IPS-20b (cell line): ENCODE measurements at regions not wholly inside any gene's neighbourhood (a gene's known extent, or its start where the extent isn't known, plus 50 kb on each side); places are given as distances from the start of the nearest gene placed in this dataset.
"Not testable (repeated sequence)": the region's sequence is repeated elsewhere in the genome, so short reads cannot be mapped to it uniquely, and the experiment has no call there.

ENCODE experiments used
- H3K27ac ChIP-seq: one replicate; pipeline ENCODE4 v1.5.1; 2013; ENCODE audit warnings: low read length
- H3K27me3 ChIP-seq: 2 replicates; pipeline ENCODE4 v1.6.1; 2013; ENCODE audit warnings: mild to moderate bottlenecking, low read length, inconsistent platforms; ENCODE audit not compliant: insufficient read depth
- H3K36me3 ChIP-seq: 2 replicates; pipeline ENCODE4 v1.6.1; 2013; ENCODE audit warnings: low read depth, mild to moderate bottlenecking, inconsistent platforms, low read length, moderate library complexity; ENCODE audit not compliant: insufficient read depth
- H3K4me1 ChIP-seq: 2 replicates; pipeline ENCODE4 v1.6.1; 2013; ENCODE audit warnings: mild to moderate bottlenecking, control low read depth, inconsistent platforms, low read length, moderate library complexity; ENCODE audit not compliant: insufficient read depth
- H3K4me3 ChIP-seq: 2 replicates; pipeline ENCODE4 v1.5.1; 2013; ENCODE audit warnings: mild to moderate bottlenecking, low read length, inconsistent platforms
- H3K9ac ChIP-seq: 2 replicates; pipeline ENCODE4 v1.6.1; 2013; ENCODE audit warnings: low read depth, mild to moderate bottlenecking, inconsistent platforms, low read length, moderate library complexity
- H3K9me3 ChIP-seq: 2 replicates; pipeline ENCODE4 v1.6.1; 2013; ENCODE audit warnings: mild to moderate bottlenecking, low read depth, low read length, inconsistent platforms; ENCODE audit not compliant: insufficient read depth

DNA sequence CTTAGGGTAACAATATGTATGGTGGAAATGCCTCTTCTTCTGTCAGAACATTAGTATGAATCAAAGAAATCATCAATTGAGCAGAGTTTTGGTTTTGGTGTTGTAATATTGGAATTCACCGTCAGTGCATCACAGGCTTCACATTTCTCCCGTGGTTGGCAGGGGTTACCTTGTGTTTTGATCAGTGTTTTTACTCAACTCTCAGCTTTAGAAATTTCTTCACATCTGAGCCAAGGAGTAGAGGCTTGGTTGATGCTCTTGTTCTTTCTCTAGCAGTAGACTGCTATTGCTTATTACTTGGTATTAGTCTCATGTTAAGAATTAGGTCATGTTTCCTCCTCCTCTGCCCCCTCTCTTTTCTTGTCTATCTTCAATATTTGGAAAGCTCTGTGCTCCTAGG lies 188.8 kb upstream of the SMIM30 start:
- no peaks in the 10 kb centered on the region; the same call in 1 of the 2 replicates for H3K27me3 ChIP-seq
- no peaks in the 10 kb centered on the region for H3K9me3 ChIP-seq
- no peak overlapping the region for H3K9ac ChIP-seq
- H3K36me3 ChIP-seq, result no peaks in the 10 kb centered on the region
- H3K4me1 ChIP-seq, result no peaks in the 10 kb centered on the region
- H3K4me3 ChIP-seq, result no peak overlapping the region
- no peak overlapping the region for H3K27ac ChIP-seq

DNA sequence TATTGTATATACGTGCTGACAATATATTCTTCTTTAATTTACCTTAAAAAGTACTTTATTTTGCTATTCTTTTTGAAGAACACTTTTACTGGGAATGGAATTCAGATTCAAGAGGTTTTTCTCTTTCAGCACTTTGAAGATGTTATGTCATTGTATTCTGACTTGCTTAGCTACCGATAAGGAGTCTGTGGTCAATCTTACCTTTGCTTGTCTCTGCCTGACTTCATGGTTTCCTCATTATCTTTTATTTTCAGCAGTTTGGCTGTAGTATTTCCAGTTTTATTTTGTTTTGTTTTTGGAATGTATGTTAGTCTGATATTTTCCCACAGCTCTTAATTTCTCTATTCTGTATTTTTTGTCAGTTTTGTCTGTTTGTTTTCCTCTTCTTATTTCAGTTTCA lies 187.9 kb upstream of the SMIM30 start:
- no peaks in the 10 kb centered on the region; the same call in 1 of the 2 replicates for H3K27me3 ChIP-seq
- no peak overlapping the region for H3K4me3 ChIP-seq
- no peak overlapping the region for H3K9ac ChIP-seq
- H3K4me1 ChIP-seq, result no peaks in the 10 kb centered on the region
- no peaks in the 10 kb centered on the region for H3K36me3 ChIP-seq
- H3K9me3 ChIP-seq, result no peaks in the 10 kb centered on the region
- no peak overlapping the region for H3K27ac ChIP-seq

DNA sequence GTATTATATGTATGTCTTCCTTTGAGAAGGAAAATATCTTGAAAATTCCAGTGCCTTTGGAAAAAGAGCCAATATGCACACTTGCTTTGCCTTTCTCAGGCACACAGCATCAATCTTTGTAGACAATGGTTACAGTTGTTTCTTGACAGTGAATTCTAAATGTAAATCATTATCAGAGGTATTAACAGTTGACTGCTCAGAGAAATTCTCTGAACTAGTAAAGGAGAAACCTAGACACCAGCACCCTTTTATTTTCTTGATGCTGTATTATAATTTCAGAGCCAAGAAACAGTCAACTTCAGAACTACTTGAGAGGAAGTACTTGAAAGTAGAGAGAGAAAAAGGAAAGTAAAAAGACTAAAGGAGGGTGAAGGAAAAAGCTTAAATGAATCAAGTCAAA lies 185.8 kb upstream of the SMIM30 start:
- Histone ChIP-seq H3K36me3 (no peaks in the 10 kb centered on the region), H3K27me3 (no peaks in the 10 kb centered on the region), H3K4me1 (no peaks in the 10 kb centered on the region), H3K27ac (no peak overlapping the region), H3K9ac (no peak overlapping the region), H3K9me3 (no peaks in the 10 kb centered on the region), H3K4me3 (no peak overlapping the region)

DNA sequence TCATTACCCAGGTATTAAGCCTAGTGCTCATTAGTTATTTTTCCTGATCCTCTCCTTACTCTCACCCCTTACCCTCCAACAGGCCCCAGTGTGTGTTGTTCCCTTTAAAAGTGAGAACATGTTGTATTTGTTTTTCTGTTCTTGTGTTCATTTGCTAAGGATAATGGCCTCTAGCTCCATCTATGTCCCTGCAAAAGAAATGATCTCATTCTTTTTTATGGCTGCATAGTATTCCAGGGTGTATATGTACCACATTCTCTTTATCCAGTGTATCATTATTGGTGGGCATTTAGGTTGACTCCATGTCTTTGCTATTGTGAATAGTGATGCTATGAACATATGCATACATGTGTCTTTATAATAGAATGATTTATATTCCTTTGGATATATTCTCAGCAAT lies 185.0 kb upstream of the SMIM30 start:
- not testable (repeated sequence) for H3K4me1 ChIP-seq, H3K9me3 ChIP-seq, H3K27me3 ChIP-seq, H3K9ac ChIP-seq, H3K4me3 ChIP-seq, H3K36me3 ChIP-seq, H3K27ac ChIP-seq

DNA sequence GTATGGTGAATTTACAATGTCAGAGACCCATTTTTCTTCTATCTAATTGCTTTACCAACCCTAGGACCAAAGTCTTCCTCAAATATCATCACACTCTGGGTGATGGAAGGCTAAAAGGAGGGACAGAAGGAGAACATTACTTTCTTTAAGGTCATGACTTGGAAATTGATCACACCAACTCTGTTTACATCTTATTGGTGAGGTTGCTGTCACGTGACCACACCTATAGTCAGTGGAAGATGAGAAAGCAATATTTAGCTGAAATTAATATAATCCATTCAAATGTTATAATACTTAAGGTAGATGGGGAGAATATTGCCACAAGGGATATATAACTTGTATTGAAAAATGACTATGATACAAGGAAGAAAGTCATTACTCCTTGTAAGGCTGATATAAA lies 183.6 kb upstream of the SMIM30 start:
- H3K27me3 ChIP-seq, result no peaks in the 10 kb centered on the region
- H3K4me3 ChIP-seq, result no peak overlapping the region
- no peaks in the 10 kb centered on the region for H3K9me3 ChIP-seq
- H3K4me1 ChIP-seq, result no peaks in the 10 kb centered on the region
- no peak overlapping the region for H3K9ac ChIP-seq
- no peak overlapping the region for H3K27ac ChIP-seq
- H3K36me3 ChIP-seq, result no peaks in the 10 kb centered on the region

DNA sequence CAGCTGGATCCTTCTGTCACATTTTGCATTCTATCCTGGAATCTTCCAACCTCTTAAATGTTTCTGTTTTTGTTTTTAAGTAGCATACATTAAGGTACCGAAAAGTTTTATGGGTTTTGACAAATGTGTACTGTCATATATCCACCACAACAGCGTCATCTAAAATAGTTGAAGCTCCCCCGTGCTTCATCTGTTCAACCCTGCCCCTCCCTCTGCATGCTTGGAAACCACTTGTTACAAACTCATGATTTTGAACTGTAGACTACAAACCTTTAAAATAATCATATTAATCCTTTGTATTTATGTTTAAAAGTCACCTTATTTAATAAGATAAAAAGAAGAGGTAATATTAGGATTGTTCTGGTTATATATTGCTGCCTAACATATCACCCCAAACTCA lies 182.8 kb upstream of the SMIM30 start:
- no peak overlapping the region for H3K4me3 ChIP-seq
- no peaks in the 10 kb centered on the region for H3K36me3 ChIP-seq
- H3K4me1 ChIP-seq, result no peaks in the 10 kb centered on the region
- H3K9ac ChIP-seq, result no peak overlapping the region
- no peaks in the 10 kb centered on the region for H3K27me3 ChIP-seq
- H3K9me3 ChIP-seq, result no peaks in the 10 kb centered on the region
- no peak overlapping the region for H3K27ac ChIP-seq

DNA sequence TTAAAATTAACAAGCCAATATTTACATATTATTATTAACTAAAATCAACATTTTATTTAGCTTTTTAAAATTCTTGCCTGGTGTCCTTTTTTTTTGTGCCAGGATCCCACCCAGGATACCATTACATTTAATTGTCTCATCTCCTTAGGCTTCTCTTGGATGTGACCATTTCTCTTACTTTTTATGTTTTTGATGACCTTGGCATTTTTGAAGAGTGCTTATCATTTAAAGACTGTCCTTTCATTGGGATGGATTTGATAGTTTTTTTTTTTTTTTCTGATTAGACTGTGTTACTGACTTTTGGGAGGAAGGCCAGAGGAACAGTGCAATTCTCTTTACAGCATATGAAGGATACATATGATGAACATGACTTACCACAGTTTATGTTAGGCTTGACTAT lies 181.4 kb upstream of the SMIM30 start:
- no peak overlapping the region for H3K27ac ChIP-seq

DNA sequence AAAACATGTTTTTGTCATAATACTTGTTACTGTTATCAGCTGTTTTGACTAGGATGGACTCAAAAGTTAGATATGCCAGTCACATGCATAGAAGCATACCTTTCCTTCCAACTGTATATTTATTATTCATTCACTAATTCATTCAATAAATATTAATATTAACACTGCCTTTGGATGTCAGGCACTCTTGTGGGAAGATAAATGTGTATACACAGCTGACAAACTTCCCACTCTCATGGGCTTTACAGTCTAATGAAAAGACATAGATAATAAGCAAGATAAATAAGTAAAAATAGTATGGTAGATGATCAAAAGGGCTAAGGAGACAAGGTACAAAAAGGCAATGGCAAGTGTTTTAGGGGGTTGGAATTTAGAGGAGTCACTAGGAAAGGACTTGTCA lies 180.1 kb upstream of the SMIM30 start:
- H3K9me3 ChIP-seq, result no peaks in the 10 kb centered on the region
- no peak overlapping the region for H3K4me3 ChIP-seq
- no peaks in the 10 kb centered on the region for H3K4me1 ChIP-seq
- no peak overlapping the region for H3K9ac ChIP-seq
- H3K36me3 ChIP-seq, result no peaks in the 10 kb centered on the region
- H3K27ac ChIP-seq, result no peak overlapping the region
- H3K27me3 ChIP-seq, result no peaks in the 10 kb centered on the region

More for the DNA sequence above, 181.4 kb upstream of the SMIM30 start:
- no peak overlapping the region for H3K9ac ChIP-seq
- no peaks in the 10 kb centered on the region for H3K9me3 ChIP-seq
- H3K27me3 ChIP-seq, result no peaks in the 10 kb centered on the region
- no peaks in the 10 kb centered on the region for H3K4me1 ChIP-seq
- no peak overlapping the region for H3K4me3 ChIP-seq
- no peaks in the 10 kb centered on the region for H3K36me3 ChIP-seq

DNA sequence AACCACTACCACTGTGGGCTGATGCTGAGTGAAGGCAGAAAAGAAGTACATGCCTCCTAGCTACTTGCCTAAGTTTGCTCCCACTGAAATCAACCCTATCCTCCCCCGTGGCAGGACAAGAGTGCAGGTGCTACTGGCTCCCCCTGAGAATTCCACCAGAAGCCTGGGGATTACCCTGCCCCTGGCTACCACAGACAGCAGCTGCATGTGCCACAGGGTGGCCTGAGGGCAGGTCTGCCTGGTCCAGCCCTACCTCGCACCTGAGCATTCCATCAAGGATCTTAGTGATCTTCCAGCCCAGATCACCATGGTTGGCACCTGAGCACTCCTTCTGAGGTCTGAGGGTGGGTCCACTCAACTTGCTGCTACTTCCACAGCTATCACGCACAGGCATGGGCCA lies 176.4 kb upstream of the SMIM30 start:
- Histone ChIP-seq H3K9me3 (no peaks in the 10 kb centered on the region), H3K4me3 (no peak overlapping the region), H3K36me3 (no peaks in the 10 kb centered on the region), H3K9ac (no peak overlapping the region), H3K27me3 (no peaks in the 10 kb centered on the region), H3K4me1 (no peaks in the 10 kb centered on the region), H3K27ac (no peak overlapping the region)

DNA sequence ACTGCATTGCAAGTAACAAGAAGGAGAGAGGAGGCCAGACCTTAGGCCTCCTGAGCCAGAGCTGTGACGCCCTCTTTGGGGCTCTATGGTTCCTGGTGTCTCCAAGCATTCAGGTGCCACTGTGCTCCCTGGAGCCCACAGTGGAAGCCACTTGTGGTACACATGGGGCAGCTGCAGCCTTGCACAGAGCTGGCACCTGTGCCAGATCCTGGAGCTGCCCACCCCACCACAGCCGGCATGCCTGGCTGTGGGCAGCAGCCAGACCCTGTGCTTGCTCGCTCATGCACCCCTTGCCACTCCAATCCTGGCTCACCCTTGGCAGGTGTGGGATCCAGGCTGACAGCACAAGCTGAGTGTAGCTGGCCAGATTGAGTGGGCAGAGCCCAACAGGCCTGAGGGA lies 173.8 kb upstream of the SMIM30 start:
- H3K27ac ChIP-seq, result no peak overlapping the region

DNA sequence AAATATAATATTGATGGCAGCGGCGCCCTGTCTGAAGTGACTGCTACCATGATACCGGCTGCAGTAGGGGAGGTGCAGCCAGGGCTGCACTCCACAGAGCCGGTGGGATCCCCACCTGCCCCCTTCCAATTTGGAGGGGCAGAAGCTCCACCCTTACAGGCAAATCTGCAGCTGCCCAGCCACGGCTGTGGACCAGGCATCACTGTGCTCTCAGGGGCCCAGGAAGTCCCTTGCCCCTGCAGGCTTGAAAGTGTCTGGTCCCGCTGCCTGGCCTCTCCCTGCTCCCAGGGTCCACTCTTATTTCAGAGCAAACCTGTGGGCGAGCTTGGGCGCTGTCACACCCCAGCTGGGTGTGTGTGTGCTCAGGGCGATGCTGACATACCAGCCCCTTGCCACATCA lies 172.7 kb upstream of the SMIM30 start:
- Histone ChIP-seq H3K27ac (no peak overlapping the region), H3K4me3 (no peak overlapping the region), H3K27me3 (no peaks in the 10 kb centered on the region), H3K36me3 (no peaks in the 10 kb centered on the region), H3K9me3 (no peaks in the 10 kb centered on the region), H3K9ac (no peak overlapping the region), H3K4me1 (no peaks in the 10 kb centered on the region)

More for the DNA sequence above, 173.8 kb upstream of the SMIM30 start:
- Histone ChIP-seq H3K9ac (no peak overlapping the region), H3K4me3 (no peak overlapping the region), H3K4me1 (no peaks in the 10 kb centered on the region), H3K36me3 (no peaks in the 10 kb centered on the region), H3K27me3 (no peaks in the 10 kb centered on the region), H3K9me3 (no peaks in the 10 kb centered on the region)

DNA sequence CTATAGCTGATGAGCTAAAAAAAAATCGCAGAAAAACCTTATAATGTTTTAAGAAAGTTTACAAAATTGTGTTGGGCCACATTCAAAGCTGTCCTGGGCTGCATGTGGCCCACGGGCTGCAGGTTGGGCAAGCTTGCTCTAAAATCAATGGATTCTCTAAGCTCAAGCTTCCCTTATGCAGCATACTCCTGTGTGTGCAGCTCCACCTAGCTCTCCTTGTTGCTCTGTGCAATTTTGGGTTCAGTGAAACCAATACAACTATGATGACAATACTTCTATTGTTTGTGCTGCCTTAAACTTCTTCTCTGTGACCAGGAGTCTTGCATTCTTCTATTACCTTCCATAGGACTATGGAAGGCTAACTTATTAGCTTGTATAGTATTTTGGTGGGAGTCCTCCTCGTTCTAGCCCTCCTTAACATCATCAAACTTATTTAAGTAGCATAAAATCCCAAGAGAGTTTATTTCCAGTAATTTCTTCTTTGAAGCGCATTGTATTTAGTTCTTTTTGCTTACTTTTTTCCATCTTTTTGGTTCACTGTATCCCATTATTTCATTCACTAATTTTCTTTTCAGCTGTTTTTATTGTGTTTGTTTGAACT lies 170.9 kb upstream of the SMIM30 start:
- Histone ChIP-seq H3K9ac (no peak overlapping the region), H3K4me3 (no peak overlapping the region)

DNA sequence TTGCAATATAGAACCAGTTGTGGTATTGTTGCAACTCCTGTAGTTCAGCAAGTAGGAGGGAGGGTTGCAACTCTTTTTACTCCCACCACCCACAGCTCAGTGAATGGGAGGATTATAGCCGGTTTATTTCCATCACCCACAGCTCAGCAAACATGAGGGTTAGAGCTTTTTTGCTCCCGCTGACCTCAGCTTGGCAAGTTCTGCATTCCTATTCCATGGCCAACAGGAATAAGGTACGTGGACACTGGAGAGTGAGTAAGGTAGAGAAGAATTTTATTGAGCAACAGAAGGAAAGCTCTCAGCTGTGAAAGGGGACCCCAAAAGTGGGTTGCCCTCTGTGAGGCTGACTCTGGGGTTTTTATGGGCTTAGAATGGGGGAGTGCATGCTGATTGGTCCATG lies 167.1 kb upstream of the SMIM30 start:
- H3K27me3 ChIP-seq, result no peaks in the 10 kb centered on the region
- H3K4me3 ChIP-seq, result no peak overlapping the region
- H3K9ac ChIP-seq, result no peak overlapping the region
- no peaks in the 10 kb centered on the region for H3K36me3 ChIP-seq
- no peak overlapping the region for H3K27ac ChIP-seq
- no peaks in the 10 kb centered on the region for H3K9me3 ChIP-seq
- no peaks in the 10 kb centered on the region for H3K4me1 ChIP-seq

More for the DNA sequence above, 170.9 kb upstream of the SMIM30 start:
- no peaks in the 10 kb centered on the region for H3K36me3 ChIP-seq
- no peak overlapping the region for H3K27ac ChIP-seq
- H3K27me3 ChIP-seq, result no peaks in the 10 kb centered on the region
- H3K9me3 ChIP-seq, result no peaks in the 10 kb centered on the region
- H3K4me1 ChIP-seq, result no peaks in the 10 kb centered on the region
